H9 (cell line): ENCODE measurements at regions not wholly inside any gene's neighbourhood (a gene's known extent, or its start where the extent isn't known, plus 50 kb on each side); places are given as distances from the start of the nearest gene placed in this dataset.

Source experiments
- DNase-seq: peaks from one replicate; pipeline ENCODE4 v3.0.0-alpha.2; 2017
- H2AFZ ChIP-seq: one replicate; pipeline ENCODE4 v1.6.1; 2013; ENCODE audit warnings: mild to moderate bottlenecking, low read length, control low read depth, moderate library complexity
- H2AK5ac ChIP-seq: 2 replicates; pipeline ENCODE4 v1.6.1; 2013; ENCODE audit warnings: low read length, control low read depth, mixed read lengths; ENCODE audit not compliant: insufficient read length
- H2BK120ac ChIP-seq: one replicate; pipeline ENCODE4 v1.6.1; 2013; ENCODE audit warnings: low read depth, mild to moderate bottlenecking, low read length, control low read depth, inconsistent platforms; ENCODE audit not compliant: poor library complexity, severe bottlenecking
- H2BK12ac ChIP-seq: 2 replicates; pipeline ENCODE4 v1.6.1; 2013; ENCODE audit warnings: low read length, control low read depth, mixed read lengths, low read depth; ENCODE audit not compliant: insufficient read length
- H2BK15ac ChIP-seq: 2 replicates; pipeline ENCODE4 v1.6.1; 2013; ENCODE audit warnings: low read depth, low read length, control low read depth
- H2BK20ac ChIP-seq: one replicate; pipeline ENCODE4 v1.6.1; 2013; ENCODE audit warnings: low read depth, mild to moderate bottlenecking, low read length, control low read depth, inconsistent platforms; ENCODE audit not compliant: poor library complexity, severe bottlenecking
- H2BK5ac ChIP-seq: 2 replicates; pipeline ENCODE4 v1.6.1; 2013; ENCODE audit warnings: low read length, control low read depth, mixed read lengths; ENCODE audit not compliant: insufficient read length
- H3K14ac ChIP-seq: 2 replicates; pipeline ENCODE4 v1.6.1; 2013; ENCODE audit warnings: low read length, control low read depth; ENCODE audit not compliant: insufficient read depth
- H3K18ac ChIP-seq: 2 replicates; pipeline ENCODE4 v1.6.1; 2013; ENCODE audit warnings: low read depth, mild to moderate bottlenecking, mixed read lengths, low read length, control low read depth; ENCODE audit not compliant: insufficient read length
- H3K23ac ChIP-seq: 2 replicates; pipeline ENCODE4 v1.6.1; 2013; ENCODE audit warnings: low read length, control low read depth, mixed read lengths, low read depth; ENCODE audit not compliant: insufficient read length
- H3K23me2 ChIP-seq: 2 replicates; pipeline ENCODE4 v1.6.1; 2013; ENCODE audit warnings: low read depth, mild to moderate bottlenecking, mixed read lengths, low read length, control low read depth; ENCODE audit not compliant: insufficient read length, poor library complexity, severe bottlenecking
- H3K27ac ChIP-seq: 2 replicates; pipeline ENCODE4 v1.5.1; 2013; ENCODE audit warnings: low read length, control low read depth, mixed read lengths, low read depth; ENCODE audit not compliant: insufficient read length
- H3K27me3 ChIP-seq: 2 replicates; pipeline ENCODE4 v1.6.1; 2013; ENCODE audit warnings: low read length, control low read depth, inconsistent platforms; ENCODE audit not compliant: insufficient read depth
- H3K4ac ChIP-seq: 2 replicates; pipeline ENCODE4 v1.6.1; 2013; ENCODE audit warnings: low read depth, mild to moderate bottlenecking, control low read depth, inconsistent platforms, low read length, moderate library complexity
- H3K4me1 ChIP-seq: 2 replicates; pipeline ENCODE4 v1.6.1; 2013; ENCODE audit warnings: low read length, control low read depth, inconsistent platforms; ENCODE audit not compliant: insufficient read depth
- H3K4me2 ChIP-seq: 2 replicates; pipeline ENCODE4 v1.6.1; 2013; ENCODE audit warnings: low read length, control low read depth, mixed read lengths; ENCODE audit not compliant: insufficient read length, insufficient read depth
- H3K56ac ChIP-seq: 2 replicates; pipeline ENCODE4 v1.6.1; 2013; ENCODE audit warnings: low read depth, mild to moderate bottlenecking, mixed read lengths, low read length, control low read depth; ENCODE audit not compliant: insufficient read length
- H3K79me1 ChIP-seq: 2 replicates; pipeline ENCODE4 v1.6.1; 2013; ENCODE audit warnings: low read depth, mild to moderate bottlenecking, moderate library complexity, low read length, control low read depth, inconsistent platforms; ENCODE audit not compliant: insufficient read depth, poor library complexity, severe bottlenecking
- H3K79me2 ChIP-seq: 2 replicates; pipeline ENCODE4 v1.6.1; 2013; ENCODE audit warnings: low read length, control low read depth, inconsistent platforms; ENCODE audit not compliant: insufficient read depth
- H3K9ac ChIP-seq: 2 replicates; pipeline ENCODE4 v1.6.1; 2013; ENCODE audit warnings: low read length, control low read depth, mixed read lengths; ENCODE audit not compliant: insufficient read length; ENCODE audit errors: extremely low read depth
- H3K9me3 ChIP-seq: one replicate; pipeline ENCODE4 v1.6.1; 2013; ENCODE audit warnings: low read depth, low read length, inconsistent platforms; ENCODE audit not compliant: control insufficient read depth
- H3T11ph ChIP-seq: one replicate; pipeline ENCODE4 v1.6.1; 2013; ENCODE audit warnings: mild to moderate bottlenecking, low read length, control low read depth, inconsistent platforms
- H4K20me1 ChIP-seq: one replicate; pipeline ENCODE4 v1.6.1; 2013; ENCODE audit not compliant: control insufficient read depth, insufficient read length, insufficient read depth
- H4K5ac ChIP-seq: 2 replicates; pipeline ENCODE4 v1.6.1; 2013; ENCODE audit warnings: low read depth, mild to moderate bottlenecking, mixed read lengths, low read length, control low read depth; ENCODE audit not compliant: insufficient read length
- H4K8ac ChIP-seq: replicated peaks from 2 replicates; pipeline ENCODE4 v1.6.1; 2013; ENCODE audit warnings: low read length, control low read depth, mixed read lengths, low read depth; ENCODE audit not compliant: insufficient read length
- H4K91ac ChIP-seq: 2 replicates; pipeline ENCODE4 v1.6.1; 2013; ENCODE audit warnings: low read depth, mild to moderate bottlenecking, moderate library complexity, mixed read lengths, low read length, control low read depth; ENCODE audit not compliant: insufficient read length
- H3K27ac Mint-ChIP-seq, 3 experiments: 2 replicates in 2 of 3; 3 replicates in 1 of 3; pipeline ENCODE4 v1.8.0; 2020 to 2021; ENCODE audit warnings: mixed read lengths in 3 of 3, mild to moderate bottlenecking in 1 of 3, moderate library complexity in 1 of 3
- H3K27me3 Mint-ChIP-seq: 2 replicates; pipeline ENCODE4 v1.8.0; 2021; ENCODE audit warnings: low read depth, mild to moderate bottlenecking, moderate library complexity, mixed read lengths
- H3K36me3 Mint-ChIP-seq, 3 experiments: 2 replicates in 2 of 3; 3 replicates in 1 of 3; pipeline ENCODE4 v1.8.0; 2020 to 2021; ENCODE audit warnings: low read depth in 3 of 3, mixed read lengths in 3 of 3; ENCODE audit not compliant: insufficient read depth in 1 of 3
- H3K4me1 Mint-ChIP-seq, 2 experiments: 2 replicates each; pipeline ENCODE4 v1.8.0; 2020; ENCODE audit warnings: mixed read lengths in 2 of 2
- H3K4me3 Mint-ChIP-seq, 2 experiments: 2 replicates in 1 of 2; 3 replicates in 1 of 2; pipeline ENCODE4 v1.8.0; 2020 to 2021; ENCODE audit warnings: mild to moderate bottlenecking in 2 of 2, mixed read lengths in 2 of 2, moderate library complexity in 1 of 2
- H3K9me3 Mint-ChIP-seq, 2 experiments: 2 replicates in 1 of 2; 3 replicates in 1 of 2; pipeline ENCODE4 v1.8.0; 2020; ENCODE audit warnings: mild to moderate bottlenecking in 2 of 2, mixed read lengths in 2 of 2, moderate library complexity in 1 of 2
- WGBS: extraction: QIAGEN DNeasy Blood & Tissue Kit; methylation state at CpG from one replicate; pipeline ENCODE4 v1.1.7; 2013; ENCODE audit warnings: missing lambda C conversion rate, low lambda C conversion rate, mixed read lengths; ENCODE audit not compliant: insufficient read length; ENCODE audit errors: extremely low coverage; 5-methylcytosine and 5-hydroxymethylcytosine counted together
- TF ChIP-seq, protein P1 (sequence below): fragments of 200-600 bp; sonication (generic); conservative IDR thresholded peaks from 3 replicates; pipeline ENCODE4 v1.8.0; 2021; ENCODE audit warnings: antibody characterized with exemption, mild to moderate bottlenecking

DNA sequence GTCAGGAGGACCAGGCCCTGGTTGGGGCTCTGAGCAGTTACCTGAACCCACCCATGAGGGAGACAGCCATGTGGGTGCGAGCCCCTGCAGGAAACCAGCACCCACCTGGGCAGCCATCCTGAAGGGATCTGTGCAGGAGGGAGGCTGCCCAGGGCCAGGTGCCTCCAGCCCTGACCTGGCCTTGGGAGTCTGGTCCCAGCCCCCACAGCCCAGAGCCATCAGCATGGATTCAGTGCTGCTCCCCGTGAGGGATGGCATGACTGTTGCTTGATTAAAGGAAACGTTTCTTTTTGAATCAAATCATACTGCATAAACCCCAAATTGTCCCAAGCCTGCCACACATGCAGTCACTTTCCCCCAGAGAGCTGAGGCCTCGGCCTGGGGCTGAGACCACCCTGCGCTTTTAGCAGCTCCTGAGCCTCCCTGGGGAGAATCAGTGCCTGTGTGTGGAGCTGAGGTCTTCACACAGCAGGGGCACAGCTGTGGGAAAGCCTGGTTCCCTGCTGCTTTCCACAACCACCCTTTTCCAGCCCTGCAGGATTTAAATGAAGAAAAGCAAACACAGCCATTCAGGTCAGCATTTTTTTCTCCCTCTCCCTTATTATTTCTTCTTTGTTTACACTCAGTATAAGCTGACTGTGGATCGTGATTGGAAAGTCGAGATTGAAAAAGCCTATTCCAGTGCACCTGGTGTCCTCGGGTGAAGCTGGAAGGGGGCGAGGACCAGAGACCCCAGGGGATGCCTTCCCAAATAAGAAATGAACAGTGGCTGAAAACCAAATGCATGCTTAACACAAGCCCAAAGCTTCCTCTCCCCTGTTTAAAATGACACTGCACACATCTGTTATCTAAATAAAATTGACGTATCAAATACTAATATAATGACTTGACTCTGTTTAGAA is 283.9 kb downstream of the SMOC2 start:
- no peak overlapping the region for H2BK5ac ChIP-seq
- Mint-ChIP-seq H3K27me3 (peaks cover 4% of the 10 kb centered on the region), H3K36me3 (peaks cover 26 to 46% (median 29%) of the 10 kb centered on the region in 3 experiments), H3K27ac (no peak overlapping the region), H3K4me1 (no peaks in the 10 kb centered on the region), H3K4me3 (no peak overlapping the region), H3K9me3 (peaks cover 52 to 60% of the 10 kb centered on the region in 2 experiments)
- H3K79me1 ChIP-seq, result no peaks in the 10 kb centered on the region
- H3K56ac ChIP-seq, result no peak overlapping the region
- no peak for DNase-seq
- no peak overlapping the region for H3K4me2 ChIP-seq
- no peaks in the 10 kb centered on the region for H3K27me3 ChIP-seq
- TF ChIP-seq, protein P1, sequence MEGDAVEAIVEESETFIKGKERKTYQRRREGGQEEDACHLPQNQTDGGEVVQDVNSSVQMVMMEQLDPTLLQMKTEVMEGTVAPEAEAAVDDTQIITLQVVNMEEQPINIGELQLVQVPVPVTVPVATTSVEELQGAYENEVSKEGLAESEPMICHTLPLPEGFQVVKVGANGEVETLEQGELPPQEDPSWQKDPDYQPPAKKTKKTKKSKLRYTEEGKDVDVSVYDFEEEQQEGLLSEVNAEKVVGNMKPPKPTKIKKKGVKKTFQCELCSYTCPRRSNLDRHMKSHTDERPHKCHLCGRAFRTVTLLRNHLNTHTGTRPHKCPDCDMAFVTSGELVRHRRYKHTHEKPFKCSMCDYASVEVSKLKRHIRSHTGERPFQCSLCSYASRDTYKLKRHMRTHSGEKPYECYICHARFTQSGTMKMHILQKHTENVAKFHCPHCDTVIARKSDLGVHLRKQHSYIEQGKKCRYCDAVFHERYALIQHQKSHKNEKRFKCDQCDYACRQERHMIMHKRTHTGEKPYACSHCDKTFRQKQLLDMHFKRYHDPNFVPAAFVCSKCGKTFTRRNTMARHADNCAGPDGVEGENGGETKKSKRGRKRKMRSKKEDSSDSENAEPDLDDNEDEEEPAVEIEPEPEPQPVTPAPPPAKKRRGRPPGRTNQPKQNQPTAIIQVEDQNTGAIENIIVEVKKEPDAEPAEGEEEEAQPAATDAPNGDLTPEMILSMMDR, result no peak
- H3K14ac ChIP-seq, result no peak overlapping the region
- H3T11ph ChIP-seq, result no peak overlapping the region
- H3K23me2 ChIP-seq, result peaks cover 2% of the 10 kb centered on the region
- no peaks in the 10 kb centered on the region for H4K20me1 ChIP-seq
- no peak overlapping the region for H3K27ac ChIP-seq
- H4K8ac ChIP-seq, result no peak overlapping the region
- no peak overlapping the region for H4K5ac ChIP-seq
- H4K91ac ChIP-seq, result no peak overlapping the region
- WGBS, result no CpG with 5 or more reads among the region's 10 CpGs
- peaks cover 27% of the 10 kb centered on the region for H3K9me3 ChIP-seq
- H3K79me2 ChIP-seq, result no peaks in the 10 kb centered on the region
- no peak overlapping the region for H2BK12ac ChIP-seq
- no peak overlapping the region for H3K4ac ChIP-seq
- no peak overlapping the region for H2BK20ac ChIP-seq
- H2BK120ac ChIP-seq, result no peak overlapping the region
- H2BK15ac ChIP-seq, result no peak overlapping the region
- no peak overlapping the region for H3K9ac ChIP-seq
- no peak overlapping the region for H2AK5ac ChIP-seq
- no peak overlapping the region for H2AFZ ChIP-seq
- no peak overlapping the region for H3K23ac ChIP-seq
- no peak overlapping the region for H3K18ac ChIP-seq
- no peaks in the 10 kb centered on the region for H3K4me1 ChIP-seq
